ENCODE measurements at regions not wholly inside any gene's neighbourhood (a gene's known extent, or its start where the extent isn't known, plus 50 kb on each side); places are given as distances from the start of the nearest gene placed in this dataset.

DNA sequence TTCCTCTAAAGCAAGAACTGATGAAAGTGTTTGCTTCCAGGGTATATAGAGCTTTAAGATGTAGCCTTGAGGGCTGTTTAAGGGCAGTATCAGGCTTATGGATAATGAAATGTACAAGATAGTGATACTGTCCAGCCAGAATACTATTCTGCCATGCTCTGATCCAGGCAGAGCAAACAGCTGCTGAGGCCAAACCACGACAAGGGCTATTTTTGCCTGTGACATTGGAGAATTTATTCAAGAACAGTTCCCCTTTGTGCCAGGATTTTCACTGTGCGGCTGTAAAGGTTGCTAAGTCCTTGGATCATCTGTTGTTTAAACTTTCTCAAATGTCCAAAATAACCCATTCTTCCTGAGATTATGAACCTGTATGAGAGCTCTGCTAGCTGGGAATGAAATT lies 70.4 kb downstream of the OTP start:
- TF ChIP-seq, protein P1, sequence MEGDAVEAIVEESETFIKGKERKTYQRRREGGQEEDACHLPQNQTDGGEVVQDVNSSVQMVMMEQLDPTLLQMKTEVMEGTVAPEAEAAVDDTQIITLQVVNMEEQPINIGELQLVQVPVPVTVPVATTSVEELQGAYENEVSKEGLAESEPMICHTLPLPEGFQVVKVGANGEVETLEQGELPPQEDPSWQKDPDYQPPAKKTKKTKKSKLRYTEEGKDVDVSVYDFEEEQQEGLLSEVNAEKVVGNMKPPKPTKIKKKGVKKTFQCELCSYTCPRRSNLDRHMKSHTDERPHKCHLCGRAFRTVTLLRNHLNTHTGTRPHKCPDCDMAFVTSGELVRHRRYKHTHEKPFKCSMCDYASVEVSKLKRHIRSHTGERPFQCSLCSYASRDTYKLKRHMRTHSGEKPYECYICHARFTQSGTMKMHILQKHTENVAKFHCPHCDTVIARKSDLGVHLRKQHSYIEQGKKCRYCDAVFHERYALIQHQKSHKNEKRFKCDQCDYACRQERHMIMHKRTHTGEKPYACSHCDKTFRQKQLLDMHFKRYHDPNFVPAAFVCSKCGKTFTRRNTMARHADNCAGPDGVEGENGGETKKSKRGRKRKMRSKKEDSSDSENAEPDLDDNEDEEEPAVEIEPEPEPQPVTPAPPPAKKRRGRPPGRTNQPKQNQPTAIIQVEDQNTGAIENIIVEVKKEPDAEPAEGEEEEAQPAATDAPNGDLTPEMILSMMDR (conservative IDR thresholded peaks at IDR 0.05; ENCODE audit: low read length) = no peak
- TF ChIP-seq EZH2phosphoT487 (IDR thresholded peaks at IDR 0.05; ENCODE audit: borderline replicate concordance) = no peak

Measured in Loucy (cell line).